IMR-90 (cell line): ENCODE measurements at regions not wholly inside any gene's neighbourhood (a gene's known extent, or its start where the extent isn't known, plus 50 kb on each side); places are given as distances from the start of the nearest gene placed in this dataset.

Source experiments
- ATAC-seq: fragments of 200-7000 bp; cut with Tn5 transposase; 2 replicates; pipeline ENCODE4 v1.9.1; 2020; ENCODE audit warnings: low read depth, mild to moderate bottlenecking, moderate library complexity
- BruUV-seq: library from RNA; stranded (reverse); fragments of 400-500 nt; replicated peaks from 2 replicates; lab custom pipeline; 2021; lab: Mats Ljungman, UMichigan
- CTCF ChIA-PET: fragments of 300-600 bp; formaldehyde crosslinking; extraction: SDS; loops from one replicate; lab custom pipeline; 2021; ENCODE audit warnings: antibody characterized with exemption; lab: Yijun Ruan, JAX
- POLR2A ChIA-PET: fragments of 300-600 bp; sonication (Branson Sonifier 250); formaldehyde crosslinking; loops from one replicate; lab custom pipeline; 2022; ENCODE audit warnings: antibody characterized with exemption; ENCODE audit not compliant: unreplicated experiment; lab: Charles Lee
- DNase-seq: peaks from one replicate; pipeline ENCODE4 v3.0.0; 2013
- H2AFZ ChIP-seq: replicated peaks from 2 replicates; pipeline ENCODE3; 2013; ENCODE audit warnings: low read length, mild to moderate bottlenecking; ENCODE audit not compliant: poor library complexity
- H2AK5ac ChIP-seq: 2 replicates; pipeline ENCODE4 v1.6.1; 2013; ENCODE audit warnings: low read depth, low read length, inconsistent platforms
- H2AK9ac ChIP-seq: replicated peaks from 2 replicates; pipeline ENCODE3; 2013; ENCODE audit warnings: mild to moderate bottlenecking, low read depth, low read length, moderate library complexity; ENCODE audit not compliant: poor library complexity
- H2BK120ac ChIP-seq: 2 replicates; pipeline ENCODE4 v1.6.1; 2013; ENCODE audit warnings: low read depth, low read length, inconsistent platforms
- H2BK15ac ChIP-seq: 3 replicates; pipeline ENCODE4 v1.6.1; 2013; ENCODE audit warnings: low read depth, low read length, inconsistent platforms
- H2BK20ac ChIP-seq: 2 replicates; pipeline ENCODE4 v1.6.1; 2013; ENCODE audit warnings: low read depth, mild to moderate bottlenecking, inconsistent platforms, low read length, moderate library complexity
- H2BK5ac ChIP-seq: 2 replicates; pipeline ENCODE4 v1.6.1; 2013; ENCODE audit warnings: mild to moderate bottlenecking, low read depth, low read length, inconsistent platforms; ENCODE audit not compliant: poor library complexity, severe bottlenecking
- H3K14ac ChIP-seq: replicated peaks from 2 replicates; pipeline ENCODE4 v1.6.1; 2013; ENCODE audit warnings: low read depth, low read length, inconsistent platforms
- H3K18ac ChIP-seq: 2 replicates; pipeline ENCODE4 v1.6.1; 2013; ENCODE audit warnings: low read depth, low read length, control low read depth
- H3K23ac ChIP-seq: 2 replicates; pipeline ENCODE4 v1.6.1; 2013; ENCODE audit warnings: low read depth, low read length, inconsistent platforms
- H3K27ac ChIP-seq: 2 replicates; pipeline ENCODE4 v1.5.1; 2013; ENCODE audit warnings: mild to moderate bottlenecking, control low read depth, low read length; ENCODE audit not compliant: insufficient read depth
- H3K27me3 ChIP-seq: 2 replicates; pipeline ENCODE4 v1.6.1; 2013; ENCODE audit warnings: low read length; ENCODE audit not compliant: control insufficient read depth, insufficient read depth
- H3K36me3 ChIP-seq: 2 replicates; pipeline ENCODE4 v1.6.1; 2013; ENCODE audit warnings: low read length, mixed read lengths; ENCODE audit not compliant: control insufficient read depth, insufficient read depth
- H3K4ac ChIP-seq: 2 replicates; pipeline ENCODE4 v1.6.1; 2013; ENCODE audit warnings: low read depth, low read length, inconsistent platforms
- H3K4me1 ChIP-seq: 2 replicates; pipeline ENCODE4 v1.6.1; 2013; ENCODE audit warnings: low read length, mixed read lengths; ENCODE audit not compliant: control insufficient read depth, insufficient read depth
- H3K4me2 ChIP-seq: 2 replicates; pipeline ENCODE4 v1.6.1; 2013; ENCODE audit warnings: low read depth, mild to moderate bottlenecking, control low read depth, low read length, moderate library complexity
- H3K4me3 ChIP-seq: 2 replicates; pipeline ENCODE4 v1.5.1; 2013; ENCODE audit warnings: low read depth, mild to moderate bottlenecking, control low read depth, low read length, moderate library complexity; ENCODE audit not compliant: insufficient read depth
- H3K56ac ChIP-seq: 2 replicates; pipeline ENCODE4 v1.6.1; 2013; ENCODE audit warnings: low read length, inconsistent platforms; ENCODE audit not compliant: insufficient read depth; ENCODE audit errors: extremely low read depth
- H3K79me1 ChIP-seq, 2 experiments: 2 replicates each; pipeline ENCODE4 v1.6.1; 2013; ENCODE audit warnings: low read length in 2 of 2, inconsistent platforms in 1 of 2, low read depth in 1 of 2
- H3K9ac ChIP-seq: 2 replicates; pipeline ENCODE4 v1.6.1; 2013; ENCODE audit warnings: low read depth, low read length, control low read depth
- H3K9me1 ChIP-seq: 2 replicates; pipeline ENCODE4 v1.6.1; 2013; ENCODE audit warnings: low read length, inconsistent platforms; ENCODE audit not compliant: insufficient read depth
- H3K9me3 ChIP-seq: 2 replicates; pipeline ENCODE4 v1.6.1; 2013; ENCODE audit warnings: low read length; ENCODE audit not compliant: control insufficient read depth, insufficient read depth
- H4K20me1 ChIP-seq: 2 replicates; pipeline ENCODE4 v1.6.1; 2013; ENCODE audit warnings: low read length, inconsistent platforms; ENCODE audit not compliant: insufficient read depth
- H4K5ac ChIP-seq: 2 replicates; pipeline ENCODE4 v1.6.1; 2013; ENCODE audit warnings: mild to moderate bottlenecking, low read depth, low read length, control low read depth
- H4K8ac ChIP-seq, 2 experiments: 2 replicates each; pipeline ENCODE4 v1.6.1; 2013; ENCODE audit warnings: low read depth in 2 of 2, low read length in 2 of 2, control low read depth in 1 of 2, inconsistent platforms in 1 of 2
- H4K91ac ChIP-seq: 2 replicates; pipeline ENCODE4 v1.6.1; 2013; ENCODE audit warnings: low read depth, low read length, inconsistent platforms; ENCODE audit not compliant: insufficient read depth
- BHLHE40 ChIP-seq: fragments of 150-350 bp; IDR thresholded peaks from 2 replicates; pipeline ENCODE4 v1.6.1; 2016; ENCODE audit warnings: mild to moderate bottlenecking, low read depth, low read length
- CEBPB ChIP-seq: IDR thresholded peaks from 2 replicates; pipeline ENCODE4 v1.6.1; 2012; ENCODE audit warnings: low read depth, low read length, improper control_type of control experiment
- CHD1 ChIP-seq: IDR thresholded peaks from 2 replicates; pipeline ENCODE4 v1.6.1; 2012; ENCODE audit warnings: low read depth, low read length, improper control_type of control experiment
- FOS ChIP-seq: fragments of 150-350 bp; IDR thresholded peaks from 2 replicates; pipeline ENCODE4 v1.6.1; 2016; ENCODE audit warnings: low read depth, low read length
- MAFK ChIP-seq: IDR thresholded peaks from 2 replicates; pipeline ENCODE4 v1.6.1; 2012; ENCODE audit warnings: low read depth, low read length, improper control_type of control experiment
- MAZ ChIP-seq: IDR thresholded peaks from 2 replicates; pipeline ENCODE4 v1.6.1; 2012; ENCODE audit warnings: low read depth, mild to moderate bottlenecking, low read length, improper control_type of control experiment, moderate library complexity, borderline replicate concordance
- MXI1 ChIP-seq: IDR thresholded peaks from 2 replicates; pipeline ENCODE4 v1.6.1; 2012; ENCODE audit warnings: low read depth, mild to moderate bottlenecking, low read length, moderate library complexity, borderline replicate concordance
- NFE2L2 ChIP-seq: fragments of 150-350 bp; IDR thresholded peaks from 2 replicates; pipeline ENCODE4 v1.6.1; 2016; ENCODE audit warnings: low read depth, mild to moderate bottlenecking, low read length
- POLR2A ChIP-seq: IDR thresholded peaks from 2 replicates; pipeline ENCODE4 v1.6.1; 2012; ENCODE audit warnings: mild to moderate bottlenecking, low read depth, low read length
- RAD21 ChIP-seq: IDR thresholded peaks from 2 replicates; pipeline ENCODE4 v1.6.1; 2012; ENCODE audit warnings: low read length, improper control_type of control experiment
- RCOR1 ChIP-seq: IDR thresholded peaks from 2 replicates; pipeline ENCODE4 v1.6.1; 2012; ENCODE audit warnings: mild to moderate bottlenecking, low read length, improper control_type of control experiment; ENCODE audit not compliant: insufficient replicate concordance
- RFX5 ChIP-seq: IDR thresholded peaks from 2 replicates; pipeline ENCODE4 v1.8.0; 2012; ENCODE audit warnings: low read depth, mild to moderate bottlenecking, low read length, moderate library complexity
- SMC3 ChIP-seq: fragments of 150-350 bp; IDR thresholded peaks from 2 replicates; pipeline ENCODE4 v1.6.1; 2016; ENCODE audit warnings: low read depth, mild to moderate bottlenecking, antibody characterized with exemption, low read length, moderate library complexity
- WGBS, 2 experiments: methylation state at CpG; one replicate each; pipeline versions ENCODE4 v1.1.5 to v1.1.7; 2013; ENCODE audit warnings: missing lambda C conversion rate in 2 of 2; ENCODE audit not compliant: insufficient read length in 1 of 2; ENCODE audit errors: extremely low coverage in 2 of 2; 5-methylcytosine and 5-hydroxymethylcytosine counted together
- dilution Hi-C: fragments of 300-500 bp; cut with HindIII; formaldehyde crosslinking; loops from one replicate; pipeline ENCODE4 v1.14.3; 2018; ENCODE audit warnings: low sequenced_read_pairs; ENCODE audit not compliant: unreplicated experiment
- in situ Hi-C: fragments of 300-500 bp; cut with MboI; formaldehyde crosslinking; loops from 3 replicates; pipeline ENCODE4 v1.14.3; 2019; ENCODE audit warnings: low sequenced_read_pairs, inconsistent platforms, mixed read lengths
- intact Hi-C: fragments of 100-400 bp; cut with micrococcal nuclease; formaldehyde crosslinking; loops from 2 replicates; pipeline ENCODE4 v1.10.0; 2022
- TF ChIP-seq, protein P1 (sequence below): fragments of 150-350 bp; IDR thresholded peaks from 2 replicates; pipeline ENCODE4 v1.6.1; 2016; ENCODE audit warnings: low read depth, mild to moderate bottlenecking, low read length, moderate library complexity, borderline replicate concordance
- TF ChIP-seq, protein P2 (sequence below): conservative IDR thresholded peaks from 2 replicates; pipeline ENCODE4 v1.5.1; 2012; ENCODE audit warnings: mild to moderate bottlenecking, low read depth, low read length, improper control_type of control experiment
- TF ChIP-seq, protein P3 (sequence below): fragments of 150-350 bp; IDR thresholded peaks from 2 replicates; pipeline ENCODE4 v1.6.1; 2017; ENCODE audit warnings: mild to moderate bottlenecking, antibody characterized with exemption, low read length, low read depth

DNA sequence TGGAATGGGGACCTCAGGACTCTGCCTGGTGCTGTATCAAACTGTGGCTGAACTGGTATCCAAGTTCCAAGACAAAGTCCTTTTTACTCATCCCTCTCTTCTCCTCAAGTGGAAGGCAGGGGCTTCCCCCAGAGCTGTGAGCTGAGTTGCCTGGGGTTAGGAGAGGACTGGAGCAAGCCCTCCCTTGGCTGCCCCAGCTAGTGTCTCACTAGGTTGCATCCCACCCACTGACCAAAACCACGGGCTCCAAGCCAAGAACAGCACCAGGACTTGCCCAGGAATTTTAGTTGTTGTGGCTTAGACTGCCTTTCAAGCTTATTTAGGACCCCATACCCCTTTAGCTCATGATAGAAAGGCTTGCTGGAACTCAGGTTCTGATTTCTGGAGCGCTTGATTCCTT lies 158.7 kb upstream of the TNC start:
- in situ Hi-C loops (no loop called here), intact Hi-C loops (no loop called here), dilution Hi-C loops (no loop called here)
- no CpG with 5 or more reads among the region's 2 CpGs for WGBS, 2 experiments
- no peak overlapping the region for H2AK5ac ChIP-seq
- no peaks in the 10 kb centered on the region for H3K9me1 ChIP-seq
- POLR2A ChIA-PET, result no interaction called here
- no peak overlapping the region for H3K56ac ChIP-seq
- no peak for ATAC-seq
- no peak overlapping the region for H2BK15ac ChIP-seq
- no peaks in the 10 kb centered on the region for H3K27me3 ChIP-seq
- H2BK120ac ChIP-seq, result no peak overlapping the region
- H4K20me1 ChIP-seq, result no peaks in the 10 kb centered on the region
- no peak overlapping the region for H4K5ac ChIP-seq
- peak; percentile 47 for DNase-seq
- TF ChIP-seq FOS (no peak), SMC3 (no peak), CHD1 (no peak), NFE2L2 (no peak), RAD21 (no peak), RFX5 (no peak), RCOR1 (no peak), MAZ (no peak), BHLHE40 (no peak), MAFK (no peak), POLR2A (no peak), MXI1 (no peak), CEBPB (no peak)
- TF ChIP-seq, protein P1, sequence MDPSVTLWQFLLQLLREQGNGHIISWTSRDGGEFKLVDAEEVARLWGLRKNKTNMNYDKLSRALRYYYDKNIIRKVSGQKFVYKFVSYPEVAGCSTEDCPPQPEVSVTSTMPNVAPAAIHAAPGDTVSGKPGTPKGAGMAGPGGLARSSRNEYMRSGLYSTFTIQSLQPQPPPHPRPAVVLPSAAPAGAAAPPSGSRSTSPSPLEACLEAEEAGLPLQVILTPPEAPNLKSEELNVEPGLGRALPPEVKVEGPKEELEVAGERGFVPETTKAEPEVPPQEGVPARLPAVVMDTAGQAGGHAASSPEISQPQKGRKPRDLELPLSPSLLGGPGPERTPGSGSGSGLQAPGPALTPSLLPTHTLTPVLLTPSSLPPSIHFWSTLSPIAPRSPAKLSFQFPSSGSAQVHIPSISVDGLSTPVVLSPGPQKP, result no peak
- TF ChIP-seq, protein P2, sequence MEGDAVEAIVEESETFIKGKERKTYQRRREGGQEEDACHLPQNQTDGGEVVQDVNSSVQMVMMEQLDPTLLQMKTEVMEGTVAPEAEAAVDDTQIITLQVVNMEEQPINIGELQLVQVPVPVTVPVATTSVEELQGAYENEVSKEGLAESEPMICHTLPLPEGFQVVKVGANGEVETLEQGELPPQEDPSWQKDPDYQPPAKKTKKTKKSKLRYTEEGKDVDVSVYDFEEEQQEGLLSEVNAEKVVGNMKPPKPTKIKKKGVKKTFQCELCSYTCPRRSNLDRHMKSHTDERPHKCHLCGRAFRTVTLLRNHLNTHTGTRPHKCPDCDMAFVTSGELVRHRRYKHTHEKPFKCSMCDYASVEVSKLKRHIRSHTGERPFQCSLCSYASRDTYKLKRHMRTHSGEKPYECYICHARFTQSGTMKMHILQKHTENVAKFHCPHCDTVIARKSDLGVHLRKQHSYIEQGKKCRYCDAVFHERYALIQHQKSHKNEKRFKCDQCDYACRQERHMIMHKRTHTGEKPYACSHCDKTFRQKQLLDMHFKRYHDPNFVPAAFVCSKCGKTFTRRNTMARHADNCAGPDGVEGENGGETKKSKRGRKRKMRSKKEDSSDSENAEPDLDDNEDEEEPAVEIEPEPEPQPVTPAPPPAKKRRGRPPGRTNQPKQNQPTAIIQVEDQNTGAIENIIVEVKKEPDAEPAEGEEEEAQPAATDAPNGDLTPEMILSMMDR, result no peak
- TF ChIP-seq, protein P3, sequence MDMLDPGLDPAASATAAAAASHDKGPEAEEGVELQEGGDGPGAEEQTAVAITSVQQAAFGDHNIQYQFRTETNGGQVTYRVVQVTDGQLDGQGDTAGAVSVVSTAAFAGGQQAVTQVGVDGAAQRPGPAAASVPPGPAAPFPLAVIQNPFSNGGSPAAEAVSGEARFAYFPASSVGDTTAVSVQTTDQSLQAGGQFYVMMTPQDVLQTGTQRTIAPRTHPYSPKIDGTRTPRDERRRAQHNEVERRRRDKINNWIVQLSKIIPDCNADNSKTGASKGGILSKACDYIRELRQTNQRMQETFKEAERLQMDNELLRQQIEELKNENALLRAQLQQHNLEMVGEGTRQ, result no peak
- no peaks in the 10 kb centered on the region for H3K9me3 ChIP-seq
- H2BK20ac ChIP-seq, result no peak overlapping the region
- H3K4me2 ChIP-seq, result no peak overlapping the region
- no peak overlapping the region for H2BK5ac ChIP-seq
- no peak overlapping the region for H3K23ac ChIP-seq
- no peaks in the 10 kb centered on the region for H3K79me1 ChIP-seq
- no peak overlapping the region for H4K8ac ChIP-seq
- H3K4ac ChIP-seq, result no peak overlapping the region
- no peaks in the 10 kb centered on the region for H3K4me1 ChIP-seq
- no peak overlapping the region for H3K9ac ChIP-seq
- no peak overlapping the region for H3K14ac ChIP-seq
- H3K36me3 ChIP-seq, result no peaks in the 10 kb centered on the region
- no peak overlapping the region for H3K27ac ChIP-seq
- no peak overlapping the region for H2AK9ac ChIP-seq
- H4K91ac ChIP-seq, result no peak overlapping the region
- H2AFZ ChIP-seq, result no peak overlapping the region
- CTCF ChIA-PET, result no interaction called here
- no peak overlapping the region for H3K4me3 ChIP-seq
- no TSS peak for BruUV-seq
- no peak overlapping the region for H3K18ac ChIP-seq
